ENCODE measurements at regions not wholly inside any gene's neighbourhood (a gene's known extent, or its start where the extent isn't known, plus 50 kb on each side); places are given as distances from the start of the nearest gene placed in this dataset.

- H3K27ac ChIP-seq (ENCODE audit: low read depth in 1 of 3, low read length in 2 of 3), result no peak overlapping the region
- H3K27me3 ChIP-seq (ENCODE audit: control insufficient read depth in 3 of 3, insufficient read depth in 3 of 3, low read length in 3 of 3), result no peaks in the 10 kb centered on the region
- H3K4me3 ChIP-seq (ENCODE audit: low read depth in 1 of 3, low read length in 3 of 3), result no peak overlapping the region
- H3K4me1 ChIP-seq (ENCODE audit: control insufficient read depth in 3 of 3, insufficient read depth in 2 of 3, low read depth in 1 of 3, low read length in 2 of 3), result no peaks in the 10 kb centered on the region
- FAIRE-seq, result no peak
- WGBS, 3 donors, result 76 to 79% (median 78%) methylated on average over 11 of the region's 11 CpGs
- no peaks in the 10 kb centered on the region for H3K9me3 ChIP-seq (ENCODE audit: control insufficient read depth in 2 of 2, insufficient read depth in 1 of 2, low read depth in 1 of 2, low read length in 1 of 2)
- H3K36me3 ChIP-seq (ENCODE audit: control insufficient read depth in 3 of 3, insufficient read depth in 2 of 3, low read depth in 1 of 3, low read length in 3 of 3), result no peaks in the 10 kb centered on the region
- DNase-seq, result no peak
Measured at GRCh38 chr7:156080046-156080445, 267.8 kb upstream of the SHH start.

DNA sequence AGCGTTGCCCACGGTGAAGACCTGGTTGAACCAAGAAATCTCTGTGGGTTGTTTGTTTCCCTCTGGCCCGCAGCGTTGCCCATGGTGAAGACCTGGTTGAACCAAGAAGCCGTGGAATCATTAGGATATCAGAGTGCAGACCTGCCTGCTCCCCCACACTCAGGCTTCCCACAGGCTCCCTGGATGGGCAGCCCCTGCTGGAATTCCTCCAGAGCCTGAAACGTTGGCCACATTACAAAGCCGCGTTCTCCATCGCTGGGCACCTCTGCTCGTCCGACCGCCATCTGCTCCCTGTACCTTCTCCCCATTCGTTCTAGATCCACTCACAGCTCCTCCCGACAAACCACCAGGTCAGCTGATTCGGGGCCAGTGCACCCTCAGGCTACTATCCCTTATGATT is 266.9 kb upstream of the SHH start:
- Histone ChIP-seq H3K4me3 (ENCODE audit: low read depth in 1 of 3, low read length in 3 of 3) (no peak overlapping the region), H3K27me3 (ENCODE audit: control insufficient read depth in 3 of 3, insufficient read depth in 3 of 3, low read length in 3 of 3) (no peaks in the 10 kb centered on the region), H3K4me1 (ENCODE audit: control insufficient read depth in 3 of 3, insufficient read depth in 2 of 3, low read depth in 1 of 3, low read length in 2 of 3) (no peaks in the 10 kb centered on the region), H3K9me3 (ENCODE audit: control insufficient read depth in 2 of 2, insufficient read depth in 1 of 2, low read depth in 1 of 2, low read length in 1 of 2) (no peaks in the 10 kb centered on the region), H3K36me3 (ENCODE audit: control insufficient read depth in 3 of 3, insufficient read depth in 2 of 3, low read depth in 1 of 3, low read length in 3 of 3) (no peaks in the 10 kb centered on the region), H3K27ac (ENCODE audit: low read depth in 1 of 3, low read length in 2 of 3) (no peak overlapping the region)
- DNase-seq, result no peak
- WGBS, 3 donors, result 79 to 87% (median 86%) methylated on average over 15 of the region's 15 CpGs
- FAIRE-seq, result no peak

DNA sequence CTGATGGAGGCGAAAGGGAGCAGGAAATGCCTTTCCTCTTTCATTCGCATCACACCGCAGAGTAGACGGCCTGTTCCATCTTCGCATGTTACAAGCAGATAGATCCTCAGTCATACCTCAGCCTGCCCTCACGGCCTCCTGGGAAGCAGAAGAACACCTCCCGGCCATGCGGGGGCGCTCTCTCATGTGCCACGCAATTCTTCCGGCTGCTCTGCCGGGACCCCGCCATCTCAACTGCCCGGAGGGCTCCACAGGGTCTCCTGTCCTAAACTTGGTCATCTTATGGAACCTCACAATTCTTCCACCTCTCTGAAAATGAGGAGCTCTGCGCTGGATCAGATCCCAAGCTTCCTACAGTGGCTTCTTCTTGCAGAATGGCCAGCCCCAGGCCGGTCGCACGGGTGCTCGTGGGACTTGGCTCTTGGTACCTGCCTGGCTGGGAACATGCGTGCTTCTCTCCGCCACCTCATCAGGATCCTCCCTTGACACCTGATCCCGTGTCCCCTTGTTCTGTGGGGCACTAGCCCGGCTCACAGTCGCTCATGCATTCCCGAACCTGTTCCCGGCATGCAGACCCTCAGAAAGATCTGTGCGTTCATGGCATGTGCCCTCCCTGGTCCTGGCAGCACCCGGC is 262.8 kb upstream of the SHH start:
- H3K27ac ChIP-seq (ENCODE audit: low read depth in 1 of 3, low read length in 2 of 3), result no peak overlapping the region
- no peak overlapping the region for H3K4me3 ChIP-seq (ENCODE audit: low read depth in 1 of 3, low read length in 3 of 3)
- H3K4me1 ChIP-seq (ENCODE audit: control insufficient read depth in 3 of 3, insufficient read depth in 2 of 3, low read depth in 1 of 3, low read length in 2 of 3), result no peaks in the 10 kb centered on the region
- FAIRE-seq, result no peak
- no peaks in the 10 kb centered on the region for H3K27me3 ChIP-seq (ENCODE audit: control insufficient read depth in 3 of 3, insufficient read depth in 3 of 3, low read length in 3 of 3)
- DNase-seq, result no peak
- H3K9me3 ChIP-seq (ENCODE audit: control insufficient read depth in 2 of 2, insufficient read depth in 1 of 2, low read depth in 1 of 2, low read length in 1 of 2), result peaks cover 0 to 2% of the 10 kb centered on the region in 2 donors
- WGBS, 3 donors, result 92 to 94% (median 93%) methylated on average over 28 of the region's 28 CpGs
- no peaks in the 10 kb centered on the region for H3K36me3 ChIP-seq (ENCODE audit: control insufficient read depth in 3 of 3, insufficient read depth in 2 of 3, low read depth in 1 of 3, low read length in 3 of 3)

GRCh38 chr7:156074084-156074483 is 261.8 kb upstream of the SHH start:
- DNase-seq (no peak), FAIRE-seq (no peak)
- Histone ChIP-seq H3K36me3 (ENCODE audit: control insufficient read depth in 3 of 3, insufficient read depth in 2 of 3, low read depth in 1 of 3, low read length in 3 of 3) (no peaks in the 10 kb centered on the region), H3K4me1 (ENCODE audit: control insufficient read depth in 3 of 3, insufficient read depth in 2 of 3, low read depth in 1 of 3, low read length in 2 of 3) (no peaks in the 10 kb centered on the region), H3K27me3 (ENCODE audit: control insufficient read depth in 3 of 3, insufficient read depth in 3 of 3, low read length in 3 of 3) (no peaks in the 10 kb centered on the region), H3K27ac (ENCODE audit: low read depth in 1 of 3, low read length in 2 of 3) (no peak overlapping the region), H3K9me3 (ENCODE audit: control insufficient read depth in 2 of 2, insufficient read depth in 1 of 2, low read depth in 1 of 2, low read length in 1 of 2) (peaks cover 0 to 2% of the 10 kb centered on the region in 2 donors), H3K4me3 (ENCODE audit: low read depth in 1 of 3, low read length in 3 of 3) (no peak overlapping the region)
- 73 to 81% (median 77%) methylated on average over 11 of the region's 11 CpGs for WGBS, 3 donors

- Histone ChIP-seq H3K4me1 (ENCODE audit: control insufficient read depth in 3 of 3, insufficient read depth in 2 of 3, low read depth in 1 of 3, low read length in 2 of 3) (no peaks in the 10 kb centered on the region), H3K36me3 (ENCODE audit: control insufficient read depth in 3 of 3, insufficient read depth in 2 of 3, low read depth in 1 of 3, low read length in 3 of 3) (no peaks in the 10 kb centered on the region), H3K27ac (ENCODE audit: low read depth in 1 of 3, low read length in 2 of 3) (no peak overlapping the region), H3K4me3 (ENCODE audit: low read depth in 1 of 3, low read length in 3 of 3) (no peak overlapping the region), H3K27me3 (ENCODE audit: control insufficient read depth in 3 of 3, insufficient read depth in 3 of 3, low read length in 3 of 3) (no peaks in the 10 kb centered on the region), H3K9me3 (ENCODE audit: control insufficient read depth in 2 of 2, insufficient read depth in 1 of 2, low read depth in 1 of 2, low read length in 1 of 2) (peaks cover 0 to 2% of the 10 kb centered on the region in 2 donors)
- DNase-seq (peak in 1 of 2 donors; percentile 5), FAIRE-seq (no peak)
- WGBS, 3 donors, result 78 to 81% (median 78%) methylated on average over 13 of the region's 13 CpGs
Measured at GRCh38 chr7:156073366-156074052, 261.2 kb upstream of the SHH start.

- peaks cover 0 to 2% of the 10 kb centered on the region in 2 donors for H3K9me3 ChIP-seq (ENCODE audit: control insufficient read depth in 2 of 2, insufficient read depth in 1 of 2, low read depth in 1 of 2, low read length in 1 of 2)
- H3K27me3 ChIP-seq (ENCODE audit: control insufficient read depth in 3 of 3, insufficient read depth in 3 of 3, low read length in 3 of 3), result no peaks in the 10 kb centered on the region
- FAIRE-seq, result no peak
- DNase-seq, result no peak
- H3K36me3 ChIP-seq (ENCODE audit: control insufficient read depth in 3 of 3, insufficient read depth in 2 of 3, low read depth in 1 of 3, low read length in 3 of 3), result no peaks in the 10 kb centered on the region
- no peak overlapping the region for H3K4me3 ChIP-seq (ENCODE audit: low read depth in 1 of 3, low read length in 3 of 3)
- no peaks in the 10 kb centered on the region for H3K4me1 ChIP-seq (ENCODE audit: control insufficient read depth in 3 of 3, insufficient read depth in 2 of 3, low read depth in 1 of 3, low read length in 2 of 3)
- 85 to 86% (median 86%) methylated on average over 13 of the region's 13 CpGs for WGBS, 3 donors
- H3K27ac ChIP-seq (ENCODE audit: low read depth in 1 of 3, low read length in 2 of 3), result no peak overlapping the region
Measured at GRCh38 chr7:156071612-156072011, 259.3 kb upstream of the SHH start.

DNA sequence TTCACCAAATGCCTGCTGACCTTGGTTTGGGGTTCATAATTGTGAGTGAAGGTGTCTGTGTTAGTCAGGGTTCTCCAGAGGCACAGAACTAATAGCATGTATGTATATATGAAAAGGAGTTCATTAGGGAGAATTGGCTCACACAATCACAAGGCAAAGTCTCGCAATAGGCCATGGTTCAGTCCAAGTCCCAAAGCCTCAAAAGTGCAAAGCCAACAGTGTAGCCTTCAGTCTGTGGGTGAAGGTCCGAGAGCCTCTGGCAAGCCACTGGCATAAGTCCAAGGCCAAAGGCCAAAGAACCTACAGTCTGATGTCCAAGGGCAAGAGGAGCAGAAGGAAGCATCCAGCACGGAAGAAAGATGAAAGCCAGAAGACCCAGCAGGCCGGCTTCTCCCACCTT is 257.6 kb upstream of the SHH start:
- FAIRE-seq (no peak), DNase-seq (peak in 1 of 2 donors; percentile 17)
- Histone ChIP-seq H3K36me3 (ENCODE audit: control insufficient read depth in 3 of 3, insufficient read depth in 2 of 3, low read depth in 1 of 3, low read length in 3 of 3) (no peaks in the 10 kb centered on the region), H3K4me3 (ENCODE audit: low read depth in 1 of 3, low read length in 3 of 3) (no peak overlapping the region), H3K27ac (ENCODE audit: low read depth in 1 of 3, low read length in 2 of 3) (no peak overlapping the region), H3K4me1 (ENCODE audit: control insufficient read depth in 3 of 3, insufficient read depth in 2 of 3, low read depth in 1 of 3, low read length in 2 of 3) (peaks cover 0 to 5% (median 0%) of the 10 kb centered on the region in 3 donors), H3K27me3 (ENCODE audit: control insufficient read depth in 3 of 3, insufficient read depth in 3 of 3, low read length in 3 of 3) (no peaks in the 10 kb centered on the region), H3K9me3 (ENCODE audit: control insufficient read depth in 2 of 2, insufficient read depth in 1 of 2, low read depth in 1 of 2, low read length in 1 of 2) (peaks cover 0 to 2% of the 10 kb centered on the region in 2 donors)
- WGBS, 3 donors, result 89% methylated on average over 4 of the region's 4 CpGs

DNA sequence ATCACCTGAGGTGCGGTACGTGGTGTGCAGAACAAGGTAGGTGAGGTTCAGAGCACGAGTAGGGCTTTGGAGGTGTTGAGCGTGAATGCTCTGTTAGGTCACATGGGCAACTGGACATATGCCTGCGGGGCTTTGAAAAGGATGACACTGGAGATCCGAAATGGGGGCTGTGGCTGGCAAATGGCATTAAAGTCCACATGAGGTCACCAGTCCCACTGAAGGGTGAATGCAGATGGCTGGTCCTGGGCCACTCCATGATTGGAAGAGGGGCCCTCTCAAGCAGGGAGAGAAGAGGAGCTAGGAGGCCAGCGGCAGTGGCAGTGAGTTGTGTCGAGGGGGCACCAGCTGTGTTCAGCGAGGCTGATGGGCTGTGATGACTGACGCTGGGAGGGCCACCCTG is 254.9 kb upstream of the SHH start:
- 89 to 94% (median 93%) methylated on average over 10 of the region's 10 CpGs for WGBS, 3 donors
- no peak for FAIRE-seq
- no peak overlapping the region for H3K27ac ChIP-seq (ENCODE audit: low read depth in 1 of 3, low read length in 2 of 3)

More for the DNA sequence above, 254.9 kb upstream of the SHH start:
- no peak overlapping the region for H3K4me3 ChIP-seq (ENCODE audit: low read depth in 1 of 3, low read length in 3 of 3)
- no peaks in the 10 kb centered on the region for H3K36me3 ChIP-seq (ENCODE audit: control insufficient read depth in 3 of 3, insufficient read depth in 2 of 3, low read depth in 1 of 3, low read length in 3 of 3)
- no peaks in the 10 kb centered on the region for H3K27me3 ChIP-seq (ENCODE audit: control insufficient read depth in 3 of 3, insufficient read depth in 3 of 3, low read length in 3 of 3)
- H3K4me1 ChIP-seq (ENCODE audit: control insufficient read depth in 3 of 3, insufficient read depth in 2 of 3, low read depth in 1 of 3, low read length in 2 of 3), result peaks cover 0 to 8% (median 0%) of the 10 kb centered on the region in 3 donors
- H3K9me3 ChIP-seq (ENCODE audit: control insufficient read depth in 2 of 2, insufficient read depth in 1 of 2, low read depth in 1 of 2, low read length in 1 of 2), result peaks cover 0 to 2% of the 10 kb centered on the region in 2 donors
- DNase-seq, result no peak
